ENCODE measurements at regions not wholly inside any gene's neighbourhood (a gene's known extent, or its start where the extent isn't known, plus 50 kb on each side); places are given as distances from the start of the nearest gene placed in this dataset.

DNA sequence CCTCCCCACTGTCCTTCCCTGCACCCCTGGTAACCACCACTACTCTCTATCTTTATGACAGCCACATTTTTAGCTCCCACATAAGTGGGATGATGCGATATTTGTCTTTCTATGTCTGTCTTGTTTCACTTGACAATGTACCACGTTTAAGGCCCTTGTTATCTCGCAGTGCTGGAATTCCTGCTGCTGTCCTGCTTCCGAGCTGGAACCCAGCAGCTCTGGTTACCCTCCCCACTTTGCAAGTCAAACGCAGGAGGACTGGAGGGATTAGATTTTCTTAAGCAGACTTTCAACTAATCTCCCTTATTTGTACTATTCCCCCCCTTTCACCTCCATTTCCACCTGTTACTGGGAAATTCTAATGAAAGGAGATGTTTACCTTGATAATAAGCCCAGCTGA lies 59.1 kb upstream of the PDX1 start:
- BruUV-seq (replicated peaks) = no TSS peak
- Mint-ChIP-seq H3K27me3 (ENCODE audit: insufficient read depth, unreplicated experiment) (no peaks in the 10 kb centered on the region), H3K4me1 (ENCODE audit: low read depth, unreplicated experiment) (peaks cover 9% of the 10 kb centered on the region), H3K27ac (ENCODE audit: unreplicated experiment) (no peak overlapping the region), H3K36me3 (ENCODE audit: insufficient read depth, unreplicated experiment) (no peaks in the 10 kb centered on the region), H3K9me3 (ENCODE audit: unreplicated experiment) (no peaks in the 10 kb centered on the region), H3K4me3 (ENCODE audit: unreplicated experiment) (no peak overlapping the region)
- POLR2A ChIA-PET = no interaction called here
- intact Hi-C loops (cut with micrococcal nuclease; ENCODE audit: unreplicated experiment) = no loop called here
- H3K4me1 ChIP-seq = peaks cover 18% of the 10 kb centered on the region
- CTCF ChIA-PET = interaction anchor here (0.8 to 1.7 kb wide), 3 partner anchors 9 to 34 kb away, joined by 4 to 9 read pairs (median 6); no protein-coding TSS in a partner anchor
- no peaks in the 10 kb centered on the region for H3K36me3 ChIP-seq (ENCODE audit: control insufficient read depth, insufficient read depth, low read length)
- TF ChIP-seq, protein P1, sequence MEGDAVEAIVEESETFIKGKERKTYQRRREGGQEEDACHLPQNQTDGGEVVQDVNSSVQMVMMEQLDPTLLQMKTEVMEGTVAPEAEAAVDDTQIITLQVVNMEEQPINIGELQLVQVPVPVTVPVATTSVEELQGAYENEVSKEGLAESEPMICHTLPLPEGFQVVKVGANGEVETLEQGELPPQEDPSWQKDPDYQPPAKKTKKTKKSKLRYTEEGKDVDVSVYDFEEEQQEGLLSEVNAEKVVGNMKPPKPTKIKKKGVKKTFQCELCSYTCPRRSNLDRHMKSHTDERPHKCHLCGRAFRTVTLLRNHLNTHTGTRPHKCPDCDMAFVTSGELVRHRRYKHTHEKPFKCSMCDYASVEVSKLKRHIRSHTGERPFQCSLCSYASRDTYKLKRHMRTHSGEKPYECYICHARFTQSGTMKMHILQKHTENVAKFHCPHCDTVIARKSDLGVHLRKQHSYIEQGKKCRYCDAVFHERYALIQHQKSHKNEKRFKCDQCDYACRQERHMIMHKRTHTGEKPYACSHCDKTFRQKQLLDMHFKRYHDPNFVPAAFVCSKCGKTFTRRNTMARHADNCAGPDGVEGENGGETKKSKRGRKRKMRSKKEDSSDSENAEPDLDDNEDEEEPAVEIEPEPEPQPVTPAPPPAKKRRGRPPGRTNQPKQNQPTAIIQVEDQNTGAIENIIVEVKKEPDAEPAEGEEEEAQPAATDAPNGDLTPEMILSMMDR (IDR thresholded peaks at IDR 0.05; ENCODE audit: insufficient read depth in 1 of 2, low read depth in 1 of 2, low read length in 1 of 2, severe bottlenecking in 1 of 2, unreplicated experiment in 1 of 2) = no peak
- no peaks in the 10 kb centered on the region for H3K27me3 ChIP-seq (replicated peaks; ENCODE audit: control insufficient read depth, insufficient read depth, low read length)
- no peaks in the 10 kb centered on the region for H3K9me3 ChIP-seq
- H3K4me3 ChIP-seq (ENCODE audit: low read depth, low read length) = no peak overlapping the region
- DNase-seq = no peak

DNA sequence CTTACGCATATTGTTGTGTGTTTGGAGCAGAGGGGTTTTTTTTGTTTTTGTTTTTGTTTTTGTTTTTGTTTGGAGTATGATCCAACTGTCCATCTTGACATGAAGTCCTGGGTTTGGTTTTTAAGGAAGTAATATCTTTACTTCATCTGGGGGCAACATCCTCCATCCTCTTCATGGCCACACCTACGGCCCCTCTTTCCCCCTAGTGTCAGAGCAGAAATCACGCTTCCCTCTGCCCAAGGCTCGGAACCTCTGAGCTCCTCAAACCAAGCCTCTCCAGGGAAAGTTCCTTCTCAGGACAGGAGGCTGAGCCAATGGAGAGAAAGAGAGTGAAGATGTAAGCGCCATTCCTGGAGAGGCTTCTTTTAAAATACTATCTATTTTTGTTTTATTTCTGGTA lies 58.6 kb upstream of the PDX1 start:
- intact Hi-C loops (cut with micrococcal nuclease; ENCODE audit: unreplicated experiment) = no loop called here
- Mint-ChIP-seq H3K36me3 (ENCODE audit: insufficient read depth, unreplicated experiment) (no peaks in the 10 kb centered on the region), H3K27ac (ENCODE audit: unreplicated experiment) (no peak overlapping the region)

DNA sequence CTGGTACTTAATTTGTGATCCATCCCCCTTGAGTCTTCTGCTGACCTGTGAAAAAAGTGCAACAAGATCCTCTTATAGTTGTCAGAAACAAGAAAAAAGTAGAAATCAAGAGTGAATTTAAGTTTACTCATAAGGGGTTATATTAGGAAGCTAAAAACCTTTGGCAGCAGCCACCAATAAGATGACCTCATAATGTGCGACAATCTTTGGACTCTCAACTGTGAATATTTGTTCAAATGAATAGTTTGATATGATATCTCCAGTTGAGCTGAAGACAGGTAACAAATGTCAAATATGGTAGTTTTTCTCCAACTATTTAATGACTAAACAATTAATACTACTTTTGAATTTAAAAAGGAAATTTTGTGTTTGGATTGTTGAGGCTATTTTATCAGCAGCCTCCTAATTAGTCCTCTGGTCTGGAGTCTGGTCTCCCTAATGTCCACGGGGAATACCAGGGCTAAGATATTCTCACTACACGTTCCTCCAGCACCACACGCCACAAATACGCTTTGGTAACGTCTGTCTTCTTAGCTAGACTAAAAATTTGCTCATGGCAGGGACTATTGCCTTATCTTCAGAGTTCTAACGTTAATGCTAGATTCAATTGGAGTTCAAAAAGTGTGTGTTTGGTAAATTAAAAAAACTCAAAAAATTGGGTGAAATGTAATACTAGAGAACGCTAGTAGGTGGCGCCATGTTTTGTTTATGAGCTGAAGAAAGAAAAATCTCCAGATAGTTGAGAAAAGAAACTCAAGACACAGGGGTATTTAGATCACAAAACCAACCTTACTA lies 51.0 kb upstream of the PDX1 start:
- Histone ChIP-seq H3K9me3 (no peaks in the 10 kb centered on the region), H3K4me3 (ENCODE audit: low read depth, low read length) (peak overlapping the region; percentile 15; the same call in 1 of the 2 replicates), H3K36me3 (ENCODE audit: control insufficient read depth, insufficient read depth, low read length) (no peaks in the 10 kb centered on the region; the same call in 1 of the 2 replicates), H3K4me1 (peaks cover 35% of the 10 kb centered on the region), H3K27me3 (replicated peaks; ENCODE audit: control insufficient read depth, insufficient read depth, low read length) (no peaks in the 10 kb centered on the region)
- TF ChIP-seq, protein P1 (IDR thresholded peaks at IDR 0.05; ENCODE audit: insufficient read depth in 1 of 2, low read depth in 1 of 2, low read length in 1 of 2, severe bottlenecking in 1 of 2, unreplicated experiment in 1 of 2) = peak; percentile 53 to 62
- no peak for DNase-seq
- Mint-ChIP-seq H3K36me3 (ENCODE audit: insufficient read depth, unreplicated experiment) (no peaks in the 10 kb centered on the region), H3K4me1 (ENCODE audit: low read depth, unreplicated experiment) (peaks cover 24% of the 10 kb centered on the region), H3K9me3 (ENCODE audit: unreplicated experiment) (no peaks in the 10 kb centered on the region), H3K27ac (ENCODE audit: unreplicated experiment) (peak overlapping the region; percentile 86), H3K27me3 (ENCODE audit: insufficient read depth, unreplicated experiment) (no peaks in the 10 kb centered on the region), H3K4me3 (ENCODE audit: unreplicated experiment) (peak overlapping the region; percentile 57)
- intact Hi-C loops (cut with micrococcal nuclease; ENCODE audit: unreplicated experiment) = loop anchor here (1.0 to 2.0 kb wide), 4 partner anchors 39 to 115 kb away; partner anchors contain the start of gene PDX1
- BruUV-seq (replicated peaks) = no TSS peak
- ChIA-PET POLR2A (interaction anchor here (0.6 to 1.9 kb wide), 2 partner anchors 85 to 650 kb away, joined by 3 to 17 read pairs; no protein-coding TSS in a partner anchor), CTCF (interaction anchor here (0.6 to 1.9 kb wide), 11 partner anchors 8 to 754 kb away, joined by 3 to 49 read pairs (median 4); partner anchors contain the start of gene PDX1)

More for the DNA sequence above, 58.6 kb upstream of the PDX1 start:
- ChIA-PET CTCF (interaction anchor here (0.8 to 1.7 kb wide), 4 partner anchors 8 to 107 kb away, joined by 4 to 9 read pairs (median 6); no protein-coding TSS in a partner anchor), POLR2A (no interaction called here)
- TF ChIP-seq, protein P1 (IDR thresholded peaks at IDR 0.05; ENCODE audit: insufficient read depth in 1 of 2, low read depth in 1 of 2, low read length in 1 of 2, severe bottlenecking in 1 of 2, unreplicated experiment in 1 of 2) = no peak
- Histone ChIP-seq H3K4me3 (ENCODE audit: low read depth, low read length) (no peak overlapping the region), H3K36me3 (ENCODE audit: control insufficient read depth, insufficient read depth, low read length) (no peaks in the 10 kb centered on the region), H3K4me1 (peaks cover 18% of the 10 kb centered on the region), H3K27me3 (replicated peaks; ENCODE audit: control insufficient read depth, insufficient read depth, low read length) (no peaks in the 10 kb centered on the region), H3K9me3 (no peaks in the 10 kb centered on the region)
- Mint-ChIP-seq H3K4me1 (ENCODE audit: low read depth, unreplicated experiment) (peaks cover 9% of the 10 kb centered on the region), H3K27me3 (ENCODE audit: insufficient read depth, unreplicated experiment) (no peaks in the 10 kb centered on the region), H3K4me3 (ENCODE audit: unreplicated experiment) (no peak overlapping the region), H3K9me3 (ENCODE audit: unreplicated experiment) (no peaks in the 10 kb centered on the region)
- DNase-seq = no peak
- BruUV-seq (replicated peaks) = no TSS peak
